ENCODE measurements at regions not wholly inside any gene's neighbourhood (a gene's known extent, or its start where the extent isn't known, plus 50 kb on each side); places are given as distances from the start of the nearest gene placed in this dataset.

DNA sequence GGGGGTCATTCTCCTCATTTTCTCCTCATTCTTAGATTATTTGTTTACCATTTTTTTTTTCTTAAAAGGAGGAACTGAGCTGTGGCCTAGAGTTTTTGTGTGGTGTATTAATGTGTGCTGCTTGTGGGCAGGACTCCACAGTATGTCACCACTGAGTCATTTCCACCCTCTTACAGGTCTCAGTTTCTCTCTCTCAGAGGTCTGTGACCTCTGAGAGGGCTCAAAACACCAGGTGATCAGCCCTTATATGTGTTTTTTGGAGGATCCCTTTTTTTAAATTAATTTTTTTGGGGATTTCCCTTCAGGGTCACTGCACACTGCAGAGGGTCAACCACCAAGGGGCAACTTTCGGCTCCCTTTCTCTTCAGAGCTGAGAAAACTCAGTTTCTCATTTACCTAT, 166.4 kb downstream of the SUCNR1 start:
- TF ChIP-seq, protein P1, sequence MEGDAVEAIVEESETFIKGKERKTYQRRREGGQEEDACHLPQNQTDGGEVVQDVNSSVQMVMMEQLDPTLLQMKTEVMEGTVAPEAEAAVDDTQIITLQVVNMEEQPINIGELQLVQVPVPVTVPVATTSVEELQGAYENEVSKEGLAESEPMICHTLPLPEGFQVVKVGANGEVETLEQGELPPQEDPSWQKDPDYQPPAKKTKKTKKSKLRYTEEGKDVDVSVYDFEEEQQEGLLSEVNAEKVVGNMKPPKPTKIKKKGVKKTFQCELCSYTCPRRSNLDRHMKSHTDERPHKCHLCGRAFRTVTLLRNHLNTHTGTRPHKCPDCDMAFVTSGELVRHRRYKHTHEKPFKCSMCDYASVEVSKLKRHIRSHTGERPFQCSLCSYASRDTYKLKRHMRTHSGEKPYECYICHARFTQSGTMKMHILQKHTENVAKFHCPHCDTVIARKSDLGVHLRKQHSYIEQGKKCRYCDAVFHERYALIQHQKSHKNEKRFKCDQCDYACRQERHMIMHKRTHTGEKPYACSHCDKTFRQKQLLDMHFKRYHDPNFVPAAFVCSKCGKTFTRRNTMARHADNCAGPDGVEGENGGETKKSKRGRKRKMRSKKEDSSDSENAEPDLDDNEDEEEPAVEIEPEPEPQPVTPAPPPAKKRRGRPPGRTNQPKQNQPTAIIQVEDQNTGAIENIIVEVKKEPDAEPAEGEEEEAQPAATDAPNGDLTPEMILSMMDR (IDR thresholded peaks at IDR 0.05): no peak
- no peak for TF ChIP-seq EZH2 (IDR thresholded peaks at IDR 0.05; ENCODE audit: borderline replicate concordance, insufficient read depth, low read depth, low read length, poor library complexity, severe bottlenecking)

Data from B cell (primary cell).